ENCODE measurements at regions not wholly inside any gene's neighbourhood (a gene's known extent, or its start where the extent isn't known, plus 50 kb on each side); places are given as distances from the start of the nearest gene placed in this dataset.

DNA sequence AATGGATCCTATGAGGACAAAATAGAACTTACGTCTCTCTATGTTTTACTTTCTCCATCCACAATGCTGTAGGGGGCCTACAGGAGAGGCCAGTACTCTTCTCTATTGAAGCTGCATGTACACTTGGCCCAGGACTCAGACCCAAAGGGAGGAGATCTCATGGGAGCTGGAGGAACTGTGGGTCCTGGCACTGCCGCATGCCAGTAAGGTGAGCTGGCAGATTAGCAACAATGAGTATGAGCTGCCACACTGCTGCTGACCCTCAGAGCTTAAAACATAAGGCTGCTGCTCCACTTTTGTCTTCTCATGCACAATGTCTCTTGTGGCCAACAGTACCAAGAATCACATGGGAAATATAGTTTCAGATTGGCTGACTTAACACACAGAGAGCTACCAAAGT lies 57.8 kb upstream of the TBC1D5 start:
- no peak for DNase-seq (ENCODE audit: low read depth in 2 of 2)

DNA sequence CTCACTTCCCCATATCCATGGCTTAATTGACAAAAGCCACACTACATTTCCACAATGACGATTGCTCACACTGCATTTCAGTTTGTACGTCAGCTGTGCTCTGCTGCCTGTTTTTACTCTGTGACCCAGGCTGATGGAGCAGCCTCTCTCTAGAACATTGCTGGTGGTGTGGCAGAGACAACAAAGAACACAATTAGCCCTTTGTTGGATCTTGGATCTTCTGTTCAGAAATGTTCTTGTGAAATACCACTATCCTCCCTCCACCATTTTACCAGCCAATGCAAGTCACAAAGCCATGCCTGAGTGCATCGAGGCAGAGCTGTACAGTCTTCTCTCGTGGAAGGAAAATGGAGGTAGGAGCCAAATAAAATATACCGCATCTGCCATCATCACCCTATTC lies 56.9 kb upstream of the TBC1D5 start:
- no peak for DNase-seq (ENCODE audit: low read depth in 2 of 2)

DNA sequence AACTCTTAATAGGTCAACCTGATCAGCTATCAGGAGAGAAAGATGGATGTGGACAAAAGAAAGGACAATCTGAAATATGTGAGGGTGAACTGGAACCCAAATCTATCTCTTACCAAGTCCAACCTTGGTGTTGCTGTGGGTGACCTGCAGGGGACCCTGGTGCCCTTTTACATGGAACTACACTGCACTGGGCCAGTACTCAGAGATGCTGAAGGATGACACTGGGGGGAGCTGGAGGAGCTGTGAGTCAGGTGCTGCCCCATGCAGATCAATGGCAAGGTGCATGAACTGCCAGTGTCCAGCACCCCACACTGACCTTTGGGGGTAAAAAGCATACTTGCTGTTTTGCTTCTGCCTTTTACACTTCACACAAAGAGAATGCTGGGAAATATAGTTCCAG lies 55.6 kb upstream of the TBC1D5 start:
- no peak for DNase-seq (ENCODE audit: low read depth in 2 of 2)

DNA sequence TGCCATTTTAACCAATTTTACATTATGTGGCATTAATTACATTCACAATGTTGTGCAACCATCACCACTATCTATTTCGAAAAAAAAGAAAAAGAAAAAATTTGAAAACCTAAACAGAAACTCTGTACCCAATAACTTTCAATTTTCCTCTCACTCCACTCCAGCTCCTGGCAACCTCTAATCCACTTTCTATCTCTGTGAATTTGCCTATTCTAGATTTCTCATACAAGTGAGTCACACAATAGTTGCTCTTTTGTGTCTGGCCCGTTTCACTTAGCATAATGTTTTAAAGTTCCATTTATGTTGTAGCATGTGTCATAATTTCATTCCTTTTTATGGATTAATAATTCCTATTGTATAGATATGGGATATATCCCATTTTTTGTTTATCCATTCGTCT lies 53.3 kb upstream of the TBC1D5 start:
- DNase-seq (ENCODE audit: low read depth in 2 of 2), result no peak

DNA sequence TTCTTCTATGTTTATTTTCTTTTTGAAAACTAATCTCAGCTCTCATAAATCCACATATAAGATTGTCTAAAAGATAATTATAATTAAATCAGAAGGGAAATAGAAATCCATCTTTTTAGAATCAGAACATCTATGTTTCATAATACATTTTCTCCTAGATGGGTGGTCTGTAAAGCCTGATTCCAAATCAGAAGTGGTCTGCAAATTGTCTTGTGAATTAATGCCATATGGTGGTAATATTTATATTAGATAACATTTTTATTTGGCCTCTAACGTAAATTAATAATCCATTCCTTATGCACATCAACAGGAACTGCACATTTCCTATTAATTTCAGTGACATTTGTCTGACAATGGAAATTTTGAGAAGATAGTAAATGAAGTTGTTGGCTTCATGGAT lies 52.8 kb upstream of the TBC1D5 start:
- no peak for DNase-seq (ENCODE audit: low read depth in 2 of 2)

DNA sequence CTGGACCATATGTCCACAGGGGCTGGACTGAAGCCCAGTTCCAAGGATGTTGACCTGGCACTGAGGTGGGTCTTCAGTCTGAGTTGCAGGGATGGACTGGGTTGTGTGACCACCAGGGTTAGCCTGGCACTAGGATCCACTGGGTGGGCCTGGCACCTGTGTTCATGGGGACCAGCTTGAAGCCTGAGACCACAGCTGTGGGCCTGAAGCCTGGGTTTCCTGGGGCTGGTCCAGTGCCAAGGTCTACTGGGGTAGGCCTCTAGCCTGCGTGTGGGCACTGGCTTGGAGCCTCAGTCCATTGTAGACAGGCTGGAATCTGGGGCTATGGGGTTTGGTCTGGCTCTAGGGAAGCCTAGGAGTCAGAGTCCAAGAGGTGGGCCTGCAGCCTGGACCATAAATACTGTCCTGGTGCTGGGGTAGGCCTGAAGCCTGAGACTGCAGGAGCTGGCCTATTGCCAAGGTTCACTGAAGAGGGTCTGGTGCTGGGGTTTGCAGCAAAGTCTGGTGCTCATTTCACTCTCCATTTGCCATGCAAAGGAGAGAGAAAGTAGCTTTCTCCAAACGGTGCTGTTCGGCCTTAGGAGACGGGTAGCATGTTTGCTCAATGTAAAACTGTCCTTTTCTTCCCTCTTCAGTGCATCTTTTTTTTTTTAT lies 51.2 kb upstream of the TBC1D5 start:
- no peak for DNase-seq (ENCODE audit: low read depth in 2 of 2)
